ENCODE measurements at regions not wholly inside any gene's neighbourhood (a gene's known extent, or its start where the extent isn't known, plus 50 kb on each side); places are given as distances from the start of the nearest gene placed in this dataset.

DNA sequence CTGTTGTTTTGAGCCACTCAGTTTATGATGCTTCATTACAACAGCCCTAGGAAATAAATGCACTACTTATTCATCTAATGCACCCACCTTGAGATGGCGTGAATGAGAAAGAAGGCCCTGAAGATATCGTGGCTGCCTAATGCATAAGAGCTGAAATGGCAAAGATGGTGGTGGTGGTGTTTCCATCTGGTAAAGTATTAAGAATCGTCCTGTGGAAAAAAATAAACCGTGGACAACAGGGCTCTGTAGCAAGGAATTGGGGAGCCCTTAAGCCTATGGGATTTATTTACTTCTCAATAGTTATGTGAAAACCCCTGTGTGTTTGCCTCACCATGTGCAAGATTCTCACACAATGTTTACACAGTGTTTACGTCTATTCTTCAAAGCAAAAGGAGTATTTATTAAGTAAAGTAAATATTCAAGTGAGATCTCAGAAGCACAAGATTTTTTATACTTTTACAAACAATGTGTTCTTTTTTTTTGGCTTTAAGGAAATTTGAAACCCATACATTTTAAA lies 1555.2 kb upstream of the FLRT2 start:
- intact Hi-C loops (cut with micrococcal nuclease) (loop anchor here (10.0 kb wide), 1 partner anchor 160 kb away; no protein-coding TSS in a partner anchor), dilution Hi-C loops (cut with MboI; ENCODE audit: extremely low pct_ligation_motif_present, low sequenced_read_pairs) (no loop called here)
- Histone ChIP-seq H3K27me3 (ENCODE audit: control insufficient read depth in 2 of 2, insufficient read depth in 2 of 2, low read length in 2 of 2) (no peaks in the 10 kb centered on the region), H3K4me1 (ENCODE audit: control insufficient read depth, extremely low read depth, insufficient read depth, low read length) (peaks cover 11% of the 10 kb centered on the region), H3K9me1 (replicated peaks; ENCODE audit: control insufficient read depth, extremely low read depth, insufficient read depth, low read length) (no peaks in the 10 kb centered on the region), H3K36me3 (ENCODE audit: control insufficient read depth in 2 of 2, extremely low read depth in 1 of 2, insufficient read depth in 2 of 2, low read length in 2 of 2) (no peaks in the 10 kb centered on the region), H4K20me1 (replicated peaks; ENCODE audit: control insufficient read depth, extremely low read depth, insufficient read depth, low read length) (no peaks in the 10 kb centered on the region), H3K27ac (ENCODE audit: insufficient read depth, low read depth, low read length) (no peak overlapping the region), H3K9me3 (replicated peaks; ENCODE audit: control insufficient read depth, insufficient read depth, low read length) (no peaks in the 10 kb centered on the region), H2AFZ (ENCODE audit: low read depth, low read length) (no peak overlapping the region), H3K79me2 (ENCODE audit: control insufficient read depth, insufficient read depth, low read length) (no peaks in the 10 kb centered on the region), H3K4me2 (ENCODE audit: insufficient read depth, low read length) (no peak overlapping the region), H3K4me3 (replicated peaks in 1 of 3; ENCODE audit: insufficient read depth in 1 of 3, low read depth in 1 of 3, low read length in 3 of 3) (no peak overlapping the region), H3K9ac (replicated peaks; ENCODE audit: extremely low read depth, insufficient read depth, low read length) (no peak overlapping the region)
- no peak for DNase-seq (ENCODE audit: low read depth, low spot score)
- CTCF ChIA-PET: interaction anchor here (1.0 kb wide), 2 partner anchors 18 to 1557 kb away, joined by 3 to 4 read pairs; no protein-coding TSS in a partner anchor
- BruUV-seq (replicated peaks): no TSS peak
- FAIRE-seq: no peak
- no peak for TF ChIP-seq JUN (IDR thresholded peaks at IDR 0.05; ENCODE audit: borderline replicate concordance, insufficient read depth, insufficient read length, low read depth)
- TF ChIP-seq POLR2AphosphoS5 (IDR thresholded peaks at IDR 0.05; ENCODE audit: insufficient read depth, low read depth, low read length): no peak
- no peak for TF ChIP-seq FOS (IDR thresholded peaks at IDR 0.05; ENCODE audit: borderline replicate concordance, insufficient read depth, low read length)
- TF ChIP-seq GATA2 (IDR thresholded peaks at IDR 0.05; ENCODE audit: insufficient read depth, insufficient read length, low read depth, low read length): no peak
- no peak for TF ChIP-seq POLR2A (IDR thresholded peaks at IDR 0.05; ENCODE audit: low read depth, low read length)
- TF ChIP-seq, protein P1, sequence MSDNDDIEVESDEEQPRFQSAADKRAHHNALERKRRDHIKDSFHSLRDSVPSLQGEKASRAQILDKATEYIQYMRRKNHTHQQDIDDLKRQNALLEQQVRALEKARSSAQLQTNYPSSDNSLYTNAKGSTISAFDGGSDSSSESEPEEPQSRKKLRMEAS (IDR thresholded peaks at IDR 0.05; ENCODE audit: insufficient read depth, insufficient read length): no peak
- TF ChIP-seq, protein P2, sequence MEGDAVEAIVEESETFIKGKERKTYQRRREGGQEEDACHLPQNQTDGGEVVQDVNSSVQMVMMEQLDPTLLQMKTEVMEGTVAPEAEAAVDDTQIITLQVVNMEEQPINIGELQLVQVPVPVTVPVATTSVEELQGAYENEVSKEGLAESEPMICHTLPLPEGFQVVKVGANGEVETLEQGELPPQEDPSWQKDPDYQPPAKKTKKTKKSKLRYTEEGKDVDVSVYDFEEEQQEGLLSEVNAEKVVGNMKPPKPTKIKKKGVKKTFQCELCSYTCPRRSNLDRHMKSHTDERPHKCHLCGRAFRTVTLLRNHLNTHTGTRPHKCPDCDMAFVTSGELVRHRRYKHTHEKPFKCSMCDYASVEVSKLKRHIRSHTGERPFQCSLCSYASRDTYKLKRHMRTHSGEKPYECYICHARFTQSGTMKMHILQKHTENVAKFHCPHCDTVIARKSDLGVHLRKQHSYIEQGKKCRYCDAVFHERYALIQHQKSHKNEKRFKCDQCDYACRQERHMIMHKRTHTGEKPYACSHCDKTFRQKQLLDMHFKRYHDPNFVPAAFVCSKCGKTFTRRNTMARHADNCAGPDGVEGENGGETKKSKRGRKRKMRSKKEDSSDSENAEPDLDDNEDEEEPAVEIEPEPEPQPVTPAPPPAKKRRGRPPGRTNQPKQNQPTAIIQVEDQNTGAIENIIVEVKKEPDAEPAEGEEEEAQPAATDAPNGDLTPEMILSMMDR (IDR thresholded peaks at IDR 0.05; ENCODE audit: extremely low read depth in 1 of 2, insufficient read depth in 1 of 2, low read depth in 1 of 2, low read length in 2 of 2): no peak
- no peak for TF ChIP-seq MYC (IDR thresholded peaks at IDR 0.05; ENCODE audit: low read depth, low read length)
- TF ChIP-seq EZH2 (IDR thresholded peaks at IDR 0.05; ENCODE audit: borderline replicate concordance, low read depth, low read length, severe bottlenecking): no peak
- POLR2A ChIA-PET: no interaction called here
